Ishikawa (cell line): ENCODE measurements at regions not wholly inside any gene's neighbourhood (a gene's known extent, or its start where the extent isn't known, plus 50 kb on each side); places are given as distances from the start of the nearest gene placed in this dataset.

ENCODE experiments used
- CEBPB ChIP-seq: IDR thresholded peaks from 2 replicates; pipeline ENCODE4 v1.6.1; 2012
- CREB1 ChIP-seq: IDR thresholded peaks from 2 replicates; pipeline ENCODE4 v1.6.1; 2012; ENCODE audit warnings: low read depth
- TCF12 ChIP-seq: IDR thresholded peaks from 2 replicates; pipeline ENCODE4 v1.6.1; 2012; ENCODE audit warnings: low read depth
- TEAD4 ChIP-seq: IDR thresholded peaks from 2 replicates; pipeline ENCODE4 v1.6.1; 2012
- YY1 ChIP-seq: IDR thresholded peaks from 2 replicates; pipeline ENCODE4 v1.6.1; 2012; ENCODE audit warnings: low read depth
- TF ChIP-seq, protein P1 (sequence below): IDR thresholded peaks from 2 replicates; pipeline ENCODE4 v1.6.1; 2012
- TF ChIP-seq, protein P2 (sequence below): IDR thresholded peaks from 2 replicates; pipeline ENCODE4 v1.6.1; 2012; ENCODE audit warnings: low read depth, mild to moderate bottlenecking

DNA sequence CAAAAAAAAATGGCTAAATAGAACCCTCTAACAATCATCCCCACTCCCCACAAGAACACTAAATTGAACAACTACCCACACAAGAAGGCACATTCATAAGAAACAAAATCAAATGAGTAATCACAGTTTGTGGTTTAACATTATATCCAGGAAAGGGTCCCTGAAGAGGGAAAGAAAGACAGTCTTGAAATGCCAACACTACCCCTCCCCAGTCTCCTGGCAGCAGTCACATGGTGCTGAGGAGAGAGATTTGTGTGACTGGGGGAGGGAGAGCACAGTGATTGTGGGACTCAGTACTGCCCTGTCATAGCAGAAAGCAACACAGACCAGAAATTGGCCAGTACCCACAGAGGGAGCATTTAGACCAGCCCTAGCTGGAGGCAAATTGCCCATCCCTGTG, 443.7 kb upstream of the BTBD3 start:
- TF ChIP-seq YY1 (no peak), CEBPB (no peak), TEAD4 (no peak), TCF12 (no peak), CREB1 (no peak)
- TF ChIP-seq, protein P1, sequence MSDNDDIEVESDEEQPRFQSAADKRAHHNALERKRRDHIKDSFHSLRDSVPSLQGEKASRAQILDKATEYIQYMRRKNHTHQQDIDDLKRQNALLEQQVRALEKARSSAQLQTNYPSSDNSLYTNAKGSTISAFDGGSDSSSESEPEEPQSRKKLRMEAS, result no peak
- TF ChIP-seq, protein P2, sequence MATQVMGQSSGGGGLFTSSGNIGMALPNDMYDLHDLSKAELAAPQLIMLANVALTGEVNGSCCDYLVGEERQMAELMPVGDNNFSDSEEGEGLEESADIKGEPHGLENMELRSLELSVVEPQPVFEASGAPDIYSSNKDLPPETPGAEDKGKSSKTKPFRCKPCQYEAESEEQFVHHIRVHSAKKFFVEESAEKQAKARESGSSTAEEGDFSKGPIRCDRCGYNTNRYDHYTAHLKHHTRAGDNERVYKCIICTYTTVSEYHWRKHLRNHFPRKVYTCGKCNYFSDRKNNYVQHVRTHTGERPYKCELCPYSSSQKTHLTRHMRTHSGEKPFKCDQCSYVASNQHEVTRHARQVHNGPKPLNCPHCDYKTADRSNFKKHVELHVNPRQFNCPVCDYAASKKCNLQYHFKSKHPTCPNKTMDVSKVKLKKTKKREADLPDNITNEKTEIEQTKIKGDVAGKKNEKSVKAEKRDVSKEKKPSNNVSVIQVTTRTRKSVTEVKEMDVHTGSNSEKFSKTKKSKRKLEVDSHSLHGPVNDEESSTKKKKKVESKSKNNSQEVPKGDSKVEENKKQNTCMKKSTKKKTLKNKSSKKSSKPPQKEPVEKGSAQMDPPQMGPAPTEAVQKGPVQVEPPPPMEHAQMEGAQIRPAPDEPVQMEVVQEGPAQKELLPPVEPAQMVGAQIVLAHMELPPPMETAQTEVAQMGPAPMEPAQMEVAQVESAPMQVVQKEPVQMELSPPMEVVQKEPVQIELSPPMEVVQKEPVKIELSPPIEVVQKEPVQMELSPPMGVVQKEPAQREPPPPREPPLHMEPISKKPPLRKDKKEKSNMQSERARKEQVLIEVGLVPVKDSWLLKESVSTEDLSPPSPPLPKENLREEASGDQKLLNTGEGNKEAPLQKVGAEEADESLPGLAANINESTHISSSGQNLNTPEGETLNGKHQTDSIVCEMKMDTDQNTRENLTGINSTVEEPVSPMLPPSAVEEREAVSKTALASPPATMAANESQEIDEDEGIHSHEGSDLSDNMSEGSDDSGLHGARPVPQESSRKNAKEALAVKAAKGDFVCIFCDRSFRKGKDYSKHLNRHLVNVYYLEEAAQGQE, result no peak
